Osteoblast (primary cell): ENCODE measurements at regions not wholly inside any gene's neighbourhood (a gene's known extent, or its start where the extent isn't known, plus 50 kb on each side); places are given as distances from the start of the nearest gene placed in this dataset.

Experiments used
- DNase-seq: peaks from one replicate; pipeline ENCODE4 v3.0.0; 2011; ENCODE audit warnings: low spot score, mixed read lengths; ENCODE audit not compliant: insufficient read length; ENCODE audit errors: missing footprints
- H2AFZ ChIP-seq: 2 replicates; pipeline ENCODE4 v1.6.0; 2011; ENCODE audit warnings: mild to moderate bottlenecking, low read length
- H3K27ac ChIP-seq: 2 replicates; pipeline ENCODE4 v1.5.1; 2011; ENCODE audit warnings: mild to moderate bottlenecking, low read depth, low read length, moderate library complexity
- H3K27me3 ChIP-seq: 2 replicates; pipeline ENCODE4 v1.6.0; 2012; ENCODE audit warnings: mild to moderate bottlenecking, control low read depth, inconsistent platforms, low read length, moderate library complexity; ENCODE audit not compliant: insufficient read depth
- H3K36me3 ChIP-seq: 2 replicates; pipeline ENCODE4 v1.5.1; 2011; ENCODE audit warnings: mild to moderate bottlenecking, low read length, control low read depth, moderate library complexity; ENCODE audit not compliant: insufficient read depth
- H3K4me1 ChIP-seq: 2 replicates; pipeline ENCODE4 v1.5.1; 2011; ENCODE audit warnings: mild to moderate bottlenecking, low read length, control low read depth, moderate library complexity; ENCODE audit not compliant: insufficient read depth
- H3K4me2 ChIP-seq: 2 replicates; pipeline ENCODE4 v1.6.0; 2011; ENCODE audit warnings: mild to moderate bottlenecking, low read length; ENCODE audit not compliant: insufficient read depth
- H3K4me3 ChIP-seq: fragments of 200-600 bp; sonication (generic); 3 replicates; pipeline ENCODE4 v1.5.1; 2012; ENCODE audit warnings: mild to moderate bottlenecking, low read length, inconsistent platforms; ENCODE audit not compliant: insufficient read depth
- H3K79me2 ChIP-seq: 2 replicates; pipeline ENCODE4 v1.6.0; 2012; ENCODE audit warnings: mild to moderate bottlenecking, low read length, control low read depth, inconsistent platforms; ENCODE audit not compliant: insufficient read depth
- H3K9me3 ChIP-seq: 2 replicates; pipeline ENCODE4 v1.5.1; 2011; ENCODE audit warnings: low read depth, low read length, control low read depth
- H4K20me1 ChIP-seq: 2 replicates; pipeline ENCODE4 v1.6.0; 2012; ENCODE audit warnings: mild to moderate bottlenecking, low read length, control low read depth; ENCODE audit not compliant: insufficient read depth
- TF ChIP-seq, protein P1 (sequence below): IDR thresholded peaks from 2 replicates; pipeline ENCODE4 v1.5.1; 2011; ENCODE audit warnings: mild to moderate bottlenecking, low read depth, low read length, moderate library complexity; ENCODE audit errors: extremely low read depth

- DNase-seq, result no peak
- Histone ChIP-seq H2AFZ (no peak overlapping the region), H3K4me3 (no peak overlapping the region), H3K79me2 (no peaks in the 10 kb centered on the region), H3K36me3 (no peaks in the 10 kb centered on the region), H3K27ac (no peak overlapping the region), H4K20me1 (no peaks in the 10 kb centered on the region), H3K27me3 (peaks cover 6% of the 10 kb centered on the region), H3K4me2 (no peak overlapping the region), H3K9me3 (no peaks in the 10 kb centered on the region), H3K4me1 (peaks cover 20% of the 10 kb centered on the region)
- TF ChIP-seq, protein P1, sequence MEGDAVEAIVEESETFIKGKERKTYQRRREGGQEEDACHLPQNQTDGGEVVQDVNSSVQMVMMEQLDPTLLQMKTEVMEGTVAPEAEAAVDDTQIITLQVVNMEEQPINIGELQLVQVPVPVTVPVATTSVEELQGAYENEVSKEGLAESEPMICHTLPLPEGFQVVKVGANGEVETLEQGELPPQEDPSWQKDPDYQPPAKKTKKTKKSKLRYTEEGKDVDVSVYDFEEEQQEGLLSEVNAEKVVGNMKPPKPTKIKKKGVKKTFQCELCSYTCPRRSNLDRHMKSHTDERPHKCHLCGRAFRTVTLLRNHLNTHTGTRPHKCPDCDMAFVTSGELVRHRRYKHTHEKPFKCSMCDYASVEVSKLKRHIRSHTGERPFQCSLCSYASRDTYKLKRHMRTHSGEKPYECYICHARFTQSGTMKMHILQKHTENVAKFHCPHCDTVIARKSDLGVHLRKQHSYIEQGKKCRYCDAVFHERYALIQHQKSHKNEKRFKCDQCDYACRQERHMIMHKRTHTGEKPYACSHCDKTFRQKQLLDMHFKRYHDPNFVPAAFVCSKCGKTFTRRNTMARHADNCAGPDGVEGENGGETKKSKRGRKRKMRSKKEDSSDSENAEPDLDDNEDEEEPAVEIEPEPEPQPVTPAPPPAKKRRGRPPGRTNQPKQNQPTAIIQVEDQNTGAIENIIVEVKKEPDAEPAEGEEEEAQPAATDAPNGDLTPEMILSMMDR, result no peak
Measured at GRCh38 chr2:8451273-8451672, 230.6 kb upstream of the ID2 start.

- Histone ChIP-seq H4K20me1 (no peaks in the 10 kb centered on the region), H3K79me2 (no peaks in the 10 kb centered on the region), H3K27me3 (peaks cover 6% of the 10 kb centered on the region), H3K4me3 (no peak overlapping the region), H3K4me2 (no peak overlapping the region), H3K9me3 (no peaks in the 10 kb centered on the region), H3K36me3 (no peaks in the 10 kb centered on the region), H2AFZ (no peak overlapping the region), H3K27ac (no peak overlapping the region), H3K4me1 (peaks cover 20% of the 10 kb centered on the region)
- no peak for DNase-seq
- TF ChIP-seq, protein P1, result no peak
Measured at GRCh38 chr2:8452296-8452695, 229.6 kb upstream of the ID2 start.

GRCh38 chr2:8452979-8453903, 228.6 kb upstream of the ID2 start:
- H3K27ac ChIP-seq, result peak overlapping the region; percentile 14

GRCh38 chr2:8453904-8454302, 228.0 kb upstream of the ID2 start:
- Histone ChIP-seq H3K4me3 (no peak overlapping the region), H4K20me1 (no peaks in the 10 kb centered on the region), H3K27me3 (peaks cover 12% of the 10 kb centered on the region), H3K4me2 (peak overlapping the region; percentile 32), H3K27ac (peak overlapping the region; percentile 14), H3K36me3 (no peaks in the 10 kb centered on the region), H3K4me1 (peaks cover 12% of the 10 kb centered on the region), H3K9me3 (no peaks in the 10 kb centered on the region), H3K79me2 (no peaks in the 10 kb centered on the region), H2AFZ (no peak overlapping the region)
- DNase-seq, result peak; percentile 92
- TF ChIP-seq, protein P1, result no peak

More at GRCh38 chr2:8452979-8453903, 228.6 kb upstream of the ID2 start:
- Histone ChIP-seq H2AFZ (no peak overlapping the region), H3K4me1 (peaks cover 12% of the 10 kb centered on the region), H3K36me3 (no peaks in the 10 kb centered on the region), H4K20me1 (no peaks in the 10 kb centered on the region), H3K4me2 (peak overlapping the region; percentile 32), H3K4me3 (no peak overlapping the region), H3K79me2 (no peaks in the 10 kb centered on the region), H3K9me3 (no peaks in the 10 kb centered on the region), H3K27me3 (peaks cover 12% of the 10 kb centered on the region)
- TF ChIP-seq, protein P1, result no peak
- DNase-seq, result no peak
